CD4-positive, alpha-beta T cell treated with Interleukin-17A for 1 hour (primary cell): ENCODE measurements at regions not wholly inside any gene's neighbourhood (a gene's known extent, or its start where the extent isn't known, plus 50 kb on each side); places are given as distances from the start of the nearest gene placed in this dataset.
"Not testable (repeated sequence)": the region's sequence is repeated elsewhere in the genome, so short reads cannot be mapped to it uniquely, and the experiment has no call there.

Experiments
- DNase-seq: peaks from one replicate; pipeline ENCODE4 v3.0.0-alpha.2; 2020

- no peak for DNase-seq
Observed at GRCh38 chr4:18511727-18512126, 490.2 kb upstream of the LCORL start.

DNA sequence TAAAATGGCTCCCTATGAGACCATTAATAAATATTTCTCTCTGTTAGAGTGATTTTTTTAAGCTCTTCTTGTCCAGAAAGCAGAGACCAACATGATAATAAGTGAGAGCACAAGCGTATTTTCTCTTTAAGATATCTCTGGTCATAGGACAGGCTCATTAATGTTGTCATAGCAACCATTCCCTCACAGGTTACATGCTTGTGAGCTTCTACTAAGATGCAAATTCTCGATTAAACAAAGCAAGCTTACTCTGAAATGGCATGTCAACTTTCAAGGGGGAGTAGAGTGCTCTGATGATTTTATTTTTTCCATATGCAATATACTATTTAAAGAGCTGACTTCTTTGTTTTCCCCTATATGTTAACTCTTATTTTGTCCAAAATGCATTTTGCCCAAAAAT is 487.2 kb upstream of the LCORL start:
- no peak for DNase-seq

- DNase-seq, result no peak
Observed at GRCh38 chr4:18480928-18481327, 459.4 kb upstream of the LCORL start.

- no peak for DNase-seq
Observed at GRCh38 chr4:18480342-18480741, 458.8 kb upstream of the LCORL start.

DNA sequence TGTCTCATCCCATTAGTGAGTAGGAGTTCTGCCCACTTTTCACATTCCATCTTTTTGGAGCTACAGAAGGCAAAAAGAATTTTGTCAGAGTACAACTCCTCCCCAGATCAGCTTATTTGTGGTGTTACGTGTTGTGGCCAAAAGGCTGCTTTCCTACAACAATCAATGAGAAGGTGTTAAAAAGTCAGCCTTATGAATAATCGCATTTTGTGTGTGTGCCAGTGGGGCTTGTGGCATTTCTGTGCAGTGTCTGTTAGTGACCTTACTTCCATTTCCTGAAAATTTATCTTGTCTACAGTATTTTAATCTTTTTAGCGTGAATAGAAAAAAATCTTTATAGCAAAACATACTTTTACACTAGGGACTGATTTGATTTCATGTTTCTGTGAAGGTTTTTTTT is 458.3 kb upstream of the LCORL start:
- no peak for DNase-seq

DNA sequence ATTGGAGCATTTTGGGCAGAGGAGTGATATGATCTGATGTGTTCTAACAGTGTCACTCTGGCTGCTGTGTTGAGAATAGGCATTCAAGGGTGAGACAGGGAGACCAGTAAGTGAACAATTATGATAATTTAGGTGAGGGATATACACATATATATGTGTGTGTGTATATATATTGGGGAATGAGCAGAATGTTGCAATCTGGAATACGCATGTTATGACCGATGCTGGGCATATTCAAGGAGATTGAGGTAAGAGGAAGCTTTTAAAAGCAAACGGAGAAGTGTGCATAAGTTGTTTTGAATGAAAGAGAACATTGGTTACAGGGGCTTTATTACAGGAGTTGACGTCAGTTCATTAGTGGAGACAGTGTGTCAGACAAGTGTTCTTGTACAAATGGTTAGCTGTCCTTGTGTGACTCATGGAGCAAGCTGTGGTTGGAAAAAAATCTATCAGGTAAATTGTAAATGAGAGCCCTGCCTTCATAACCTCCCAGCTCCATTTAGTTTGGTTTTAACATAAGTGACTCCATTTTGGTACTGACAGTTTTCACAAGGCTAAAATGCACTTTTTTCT is 442.5 kb upstream of the LCORL start:
- no peak for DNase-seq

- DNase-seq, result no peak
Observed at GRCh38 chr4:18458465-18458864, 436.9 kb upstream of the LCORL start.

DNA sequence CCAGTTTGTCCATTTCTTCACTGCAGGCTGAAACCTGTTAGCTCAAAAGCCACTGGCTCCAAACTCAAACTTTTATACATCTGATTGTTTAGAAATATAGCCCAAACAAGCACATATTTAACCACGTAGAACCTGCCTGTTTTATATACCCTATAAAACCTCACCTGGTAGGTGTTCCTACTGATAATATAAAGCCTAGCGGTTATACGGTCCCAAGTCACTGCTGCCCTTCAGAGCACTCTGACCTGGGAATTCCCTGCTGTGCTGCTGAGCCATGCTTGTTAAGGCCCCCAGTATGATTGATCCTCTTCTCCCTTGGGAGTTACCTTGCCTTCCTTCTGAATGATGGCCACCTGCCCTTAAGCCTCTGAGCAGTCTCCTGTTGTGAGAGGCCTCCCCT is 432.8 kb upstream of the LCORL start:
- DNase-seq, result no peak

GRCh38 chr4:18445110-18445509 is 423.6 kb upstream of the LCORL start:
- DNase-seq, result no peak

DNA sequence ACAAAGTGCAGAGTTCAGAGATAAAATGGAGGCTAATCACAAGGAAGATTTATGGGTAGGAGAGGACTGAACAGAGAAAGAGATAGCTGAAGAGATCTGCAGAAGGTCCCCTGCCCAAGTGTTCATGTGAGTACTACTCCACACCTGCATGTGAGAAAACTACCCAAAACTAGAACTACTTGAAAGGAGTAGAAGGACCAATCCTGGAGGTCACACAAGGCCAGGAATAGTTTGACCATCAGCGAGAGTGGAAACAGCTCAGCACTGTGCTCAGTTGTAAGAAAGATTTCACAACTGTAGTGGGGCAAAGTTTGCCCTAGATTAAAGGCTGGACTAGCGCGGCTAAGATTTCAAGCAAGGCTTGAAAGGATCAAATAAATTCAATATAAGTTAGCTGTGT is 422.7 kb upstream of the LCORL start:
- DNase-seq, result no peak

DNA sequence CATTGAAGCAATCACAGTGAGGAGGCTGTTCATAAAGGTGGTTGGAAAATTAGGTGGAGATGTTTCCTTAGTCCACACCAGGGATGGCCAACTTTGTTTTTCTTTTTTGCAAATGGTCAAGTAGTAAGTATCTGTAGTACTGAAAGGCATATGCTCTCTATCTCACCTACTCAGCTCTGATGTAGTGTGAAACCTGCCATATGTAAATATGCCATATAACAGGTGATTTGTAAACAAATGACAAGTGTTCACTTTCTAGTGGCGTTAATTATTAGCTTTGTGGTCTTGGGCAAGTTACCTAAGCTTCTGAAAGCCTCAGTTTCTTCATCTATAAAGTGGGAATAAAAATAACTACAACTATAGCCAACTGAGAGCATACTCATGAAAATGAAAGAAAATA is 421.4 kb upstream of the LCORL start:
- no peak for DNase-seq

DNA sequence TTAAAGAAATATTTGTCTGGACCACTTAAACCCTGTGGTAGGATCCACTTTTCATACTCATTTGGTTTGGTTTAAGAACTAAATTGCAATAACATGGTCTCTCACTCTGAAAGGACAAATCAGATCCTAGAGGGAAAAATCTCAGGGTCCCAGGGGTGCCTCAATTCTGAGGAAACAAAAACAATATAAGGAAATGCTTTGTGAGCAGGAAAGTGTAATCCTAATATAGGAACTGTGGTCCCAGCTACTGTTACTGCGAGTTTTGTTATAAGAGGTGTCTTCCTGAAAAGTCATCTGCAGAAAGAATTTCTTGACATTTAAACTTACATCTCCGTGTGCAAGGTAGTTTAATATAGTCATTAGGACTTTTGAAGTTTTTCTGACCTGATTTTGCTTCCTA is 420.1 kb upstream of the LCORL start:
- DNase-seq, result no peak

- DNase-seq, result no peak
Observed at GRCh38 chr4:18441203-18441590, 419.6 kb upstream of the LCORL start.

DNA sequence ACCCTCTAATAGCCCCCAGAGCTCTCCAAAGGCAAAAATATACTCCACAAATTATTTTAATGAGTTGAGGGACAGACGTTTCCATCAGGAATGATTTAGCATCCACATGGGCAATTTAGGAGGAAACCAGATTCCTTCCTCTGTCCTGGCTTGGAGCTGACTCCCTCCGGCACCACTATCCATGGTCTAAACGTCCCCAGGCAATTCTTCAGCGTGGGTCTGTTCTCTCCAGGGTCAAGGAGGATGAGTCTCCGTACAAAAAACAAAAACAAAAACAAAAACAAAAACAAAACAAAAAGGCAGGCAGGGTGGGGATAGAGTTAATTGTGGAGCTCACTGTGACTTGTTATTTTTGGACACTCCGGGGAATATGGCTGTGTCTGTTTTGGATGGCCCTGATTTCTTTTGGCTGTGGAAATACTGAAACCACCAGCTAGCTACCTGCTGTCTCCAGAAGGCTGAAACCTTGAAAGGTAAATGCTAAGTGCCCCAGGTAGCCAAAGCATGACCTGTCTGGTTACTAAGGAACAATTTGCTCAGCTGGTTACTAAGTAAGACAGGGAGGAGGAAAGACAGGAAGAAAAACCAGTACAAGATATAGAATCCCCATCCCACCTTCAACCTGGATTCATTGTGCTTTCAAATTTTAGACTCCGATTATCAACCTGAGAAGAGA is 419.1 kb upstream of the LCORL start:
- DNase-seq, result no peak

DNA sequence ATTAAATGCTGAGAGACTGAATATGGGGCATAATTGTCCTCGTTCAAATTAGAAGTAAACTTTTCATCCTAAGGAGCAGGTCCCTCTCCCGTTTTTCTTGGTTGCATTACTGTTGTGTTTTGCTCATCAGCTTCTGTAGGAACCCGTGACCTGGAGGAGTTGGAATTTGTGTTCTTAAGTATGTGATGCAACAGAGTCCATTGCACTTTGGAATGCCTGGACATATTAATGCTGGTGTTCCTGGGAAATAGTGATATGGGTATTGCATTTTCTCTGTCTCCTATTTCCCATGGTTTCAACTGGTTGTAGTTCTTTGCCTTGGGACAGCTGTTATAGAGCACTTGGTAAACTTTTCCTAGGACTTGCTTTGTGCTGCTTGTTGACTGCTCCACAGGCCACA is 417.8 kb upstream of the LCORL start:
- DNase-seq, result no peak

DNA sequence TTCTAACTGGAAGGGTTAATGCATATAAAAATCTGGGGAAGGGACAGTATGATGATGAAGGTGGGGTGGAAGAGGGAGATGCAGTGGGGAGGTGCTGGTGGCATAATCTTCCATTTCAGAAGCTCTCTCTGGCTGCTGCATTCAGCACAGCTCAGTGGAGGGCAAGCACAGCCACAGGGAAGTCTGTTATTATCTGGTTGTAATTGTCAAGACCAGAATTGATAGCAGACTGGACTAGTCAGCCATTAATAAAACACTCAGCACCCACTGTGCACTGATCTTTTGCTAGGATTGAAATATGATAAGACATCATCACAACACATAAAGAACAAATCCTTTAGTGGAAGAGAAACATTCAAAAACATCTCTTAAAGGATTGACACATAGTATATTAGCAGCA is 414.2 kb upstream of the LCORL start:
- DNase-seq, result no peak

DNA sequence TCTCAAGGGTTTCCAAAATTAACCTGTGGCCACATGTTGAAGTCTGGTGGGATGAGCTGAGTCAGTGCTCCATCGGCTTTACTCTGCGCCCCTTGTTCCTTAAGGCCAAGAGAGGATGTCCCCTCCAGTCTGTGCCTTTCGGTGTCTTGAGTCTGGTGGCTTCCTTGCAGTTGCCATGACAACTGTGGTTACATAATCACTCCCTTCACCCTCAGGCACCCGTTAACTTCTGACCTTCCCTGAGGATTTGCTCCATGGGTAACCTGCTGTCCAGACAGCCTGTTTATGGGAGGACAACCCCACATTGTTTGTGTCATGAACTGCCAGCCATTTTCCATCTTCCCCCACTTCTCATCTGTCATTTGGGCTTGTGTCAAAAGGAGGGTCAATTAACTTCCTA is 401.1 kb upstream of the LCORL start:
- DNase-seq, result no peak

- no peak for DNase-seq
Observed at GRCh38 chr4:18421519-18421918, 400.0 kb upstream of the LCORL start.

DNA sequence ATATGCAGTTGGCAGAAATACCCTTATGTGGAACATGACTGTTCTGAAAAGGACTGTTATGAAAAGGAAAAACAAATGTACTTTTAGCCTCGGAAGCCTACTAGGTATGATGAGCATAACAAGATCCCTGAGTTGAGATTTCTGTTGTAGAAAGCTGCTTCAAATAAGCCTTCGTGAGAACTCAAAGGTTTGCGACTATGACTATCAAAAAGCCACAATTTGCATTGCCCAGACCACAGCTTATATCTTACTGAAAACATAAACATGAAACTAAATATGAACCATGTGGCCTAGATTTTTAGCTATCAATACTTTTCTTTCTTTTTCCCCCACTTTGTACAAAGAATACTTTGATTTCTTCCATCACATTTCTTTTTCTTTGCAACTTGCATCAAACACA is 398.2 kb upstream of the LCORL start:
- no peak for DNase-seq

DNA sequence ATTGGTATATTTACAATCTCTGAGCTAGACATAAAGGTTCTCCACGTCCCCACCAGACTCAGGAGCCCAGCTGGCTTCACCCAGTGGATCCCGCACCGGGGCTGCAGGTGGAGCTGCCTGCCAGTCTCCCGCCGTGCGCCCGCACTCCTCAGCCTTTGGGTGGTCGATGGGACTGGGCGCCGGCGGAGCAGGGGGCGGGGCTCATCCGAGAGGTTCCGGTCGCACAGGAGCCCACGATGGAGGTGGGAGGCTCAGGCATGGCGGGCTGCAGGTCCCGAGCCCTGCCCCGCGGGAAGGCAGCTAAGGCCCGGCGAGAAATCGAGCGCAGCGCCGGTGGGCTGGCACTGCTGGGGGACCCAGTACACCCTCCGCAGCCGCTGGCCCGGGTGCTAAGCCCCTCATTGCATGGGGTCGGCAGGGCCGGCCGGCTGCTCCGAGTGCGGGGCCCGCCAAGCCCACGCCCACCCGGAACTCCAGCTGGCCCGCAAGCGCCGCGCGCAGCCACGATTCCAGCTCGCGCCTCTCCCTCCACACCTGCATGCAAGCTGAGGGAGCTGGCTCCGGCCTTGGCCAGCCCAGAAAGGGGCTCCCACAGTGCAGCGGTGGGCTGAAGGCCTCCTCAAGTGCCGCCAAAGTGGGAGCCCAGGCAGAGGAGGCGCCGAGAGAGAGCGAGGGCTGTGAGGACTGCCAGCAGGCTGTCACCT is 396.8 kb upstream of the LCORL start:
- not testable (repeated sequence) for DNase-seq

- not testable (repeated sequence) for DNase-seq
Observed at GRCh38 chr4:18417651-18418050, 396.1 kb upstream of the LCORL start.

DNA sequence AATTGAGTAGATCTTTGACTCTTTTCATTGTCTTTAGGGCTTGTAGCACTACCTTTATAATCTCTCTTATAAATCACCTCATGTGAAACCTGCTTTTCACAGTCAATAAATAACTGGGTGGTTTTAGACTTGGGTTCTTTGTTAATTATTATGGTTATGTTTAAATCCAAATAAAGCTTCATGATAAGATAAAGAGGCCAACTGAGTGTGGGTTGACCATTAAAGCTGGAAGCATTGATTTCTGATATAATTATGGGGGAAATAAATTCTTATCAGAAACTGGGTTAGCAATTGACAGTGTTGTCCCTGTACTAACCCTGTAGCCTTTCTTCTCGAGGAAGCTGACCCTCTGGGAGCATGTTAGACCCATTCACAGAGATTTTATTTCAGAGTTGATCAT is 384.7 kb upstream of the LCORL start:
- DNase-seq, result no peak

DNA sequence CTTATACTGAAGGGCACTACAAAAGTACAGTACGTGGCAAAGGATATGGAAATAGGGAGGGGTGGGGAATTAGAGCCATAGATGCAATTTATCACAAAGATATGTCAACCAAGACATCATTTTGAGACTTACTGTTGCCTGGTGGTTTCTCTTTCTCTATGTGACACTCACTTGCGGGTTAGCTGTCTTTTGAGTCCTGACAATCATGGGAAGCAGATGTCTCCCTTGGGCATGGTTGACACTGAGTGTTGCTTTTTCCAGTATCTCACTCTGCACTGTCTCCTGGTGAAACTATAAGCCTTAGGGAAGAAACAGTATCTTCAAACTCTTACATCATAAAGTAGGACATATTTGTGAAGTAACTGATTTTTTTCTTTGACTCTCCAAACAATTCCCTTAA is 383.5 kb upstream of the LCORL start:
- DNase-seq, result no peak

- no peak for DNase-seq
Observed at GRCh38 chr4:18404642-18405041, 383.1 kb upstream of the LCORL start.

DNA sequence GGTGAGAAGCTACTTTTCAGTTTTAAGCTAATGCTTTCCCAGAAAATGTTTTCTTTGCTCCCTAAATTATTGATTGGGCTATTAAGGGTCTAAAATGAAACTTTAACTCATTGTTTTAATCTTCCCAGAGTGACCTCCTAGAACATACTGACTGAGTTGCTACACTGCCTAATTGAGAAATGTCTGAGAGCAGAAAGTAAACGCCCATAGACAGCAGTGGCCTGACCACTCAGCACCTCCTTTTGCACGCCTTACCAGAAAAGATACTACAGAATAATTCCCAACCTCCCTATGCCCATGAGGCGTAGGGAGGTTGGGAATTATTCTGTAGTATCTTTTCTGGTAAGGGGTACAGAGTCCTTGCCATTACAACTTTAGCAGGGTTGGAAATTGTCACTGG is 381.8 kb upstream of the LCORL start:
- no peak for DNase-seq
